PC-3 (cell line): ENCODE measurements at regions not wholly inside any gene's neighbourhood (a gene's known extent, or its start where the extent isn't known, plus 50 kb on each side); places are given as distances from the start of the nearest gene placed in this dataset.
A peak's percentile ranks its signal among the peaks of the same experiment; 100 is the strongest.
"Not testable (repeated sequence)": the region's sequence is repeated elsewhere in the genome, so short reads cannot be mapped to it uniquely, and the experiment has no call there.

ENCODE experiments used
- ATAC-seq: fragments of 200-7000 bp; cut with Tn5 transposase; 2 replicates; pipeline ENCODE4 v1.9.1; 2020; ENCODE audit warnings: mild to moderate bottlenecking, moderate library complexity
- BruUV-seq: library from RNA; stranded (reverse); fragments of 400-500 nt; replicated peaks from 2 replicates; lab custom pipeline; 2021; lab: Mats Ljungman, UMichigan
- CTCF ChIA-PET: fragments of 300-600 bp; sonication (Branson Sonifier 250); formaldehyde crosslinking; loops from one replicate; lab custom pipeline; 2022; ENCODE audit warnings: antibody characterized with exemption; lab: Charles Lee
- POLR2A ChIA-PET: fragments of 300-600 bp; sonication (Branson Sonifier 250); formaldehyde crosslinking; loops from one replicate; lab custom pipeline; 2022; ENCODE audit warnings: antibody characterized with exemption; ENCODE audit not compliant: unreplicated experiment; lab: Charles Lee
- DNase-seq: peaks from one replicate; pipeline ENCODE4 v3.0.0-alpha.2; 2015
- H2AFZ ChIP-seq: fragments of 300-600 bp; sonication (generic); 2 replicates; pipeline ENCODE4 v1.6.0; 2016; ENCODE audit warnings: antibody characterized with exemption, low read length
- H3F3A ChIP-seq: fragments of 300-600 bp; sonication (generic); one replicate; pipeline ENCODE4 v1.6.0; 2017; ENCODE audit warnings: antibody characterized with exemption, low read length, control low read depth, mild to moderate bottlenecking; ENCODE audit not compliant: unreplicated experiment
- H3K27ac ChIP-seq: fragments of 300-600 bp; sonication (generic); 2 replicates; pipeline ENCODE4 v1.5.1; 2016; ENCODE audit warnings: mild to moderate bottlenecking, low read length
- H3K27me3 ChIP-seq: fragments of 300-600 bp; sonication (generic); 2 replicates; pipeline ENCODE4 v1.6.1; 2016; ENCODE audit warnings: low read length, mixed read lengths
- H3K36me3 ChIP-seq: fragments of 300-600 bp; sonication (generic); 2 replicates; pipeline ENCODE4 v1.6.1; 2016; ENCODE audit warnings: low read depth, mixed run types, low read length, mixed read lengths
- H3K4me1 ChIP-seq: fragments of 300-600 bp; sonication (generic); 2 replicates; pipeline ENCODE4 v1.5.1; 2016; ENCODE audit warnings: low read length; ENCODE audit not compliant: insufficient read depth
- H3K4me2 ChIP-seq: fragments of 300-600 bp; sonication (generic); 2 replicates; pipeline ENCODE4 v1.6.0; 2016; ENCODE audit warnings: low read length
- H3K4me3 ChIP-seq: fragments of 300-600 bp; sonication (generic); 2 replicates; pipeline ENCODE4 v1.5.1; 2016; ENCODE audit warnings: mild to moderate bottlenecking, low read length, mixed read lengths
- H3K79me2 ChIP-seq: fragments of 300-600 bp; sonication (generic); 2 replicates; pipeline ENCODE4 v1.6.1; 2017; ENCODE audit warnings: low read length, mixed read lengths
- H3K9ac ChIP-seq: fragments of 300-600 bp; sonication (generic); 2 replicates; pipeline ENCODE4 v1.6.0; 2016; ENCODE audit warnings: mild to moderate bottlenecking, low read length
- H3K9me2 ChIP-seq: fragments of 300-600 bp; sonication (generic); replicated peaks from 2 replicates; pipeline ENCODE4 v1.6.1; 2016; ENCODE audit warnings: mixed run types, low read length, mixed read lengths
- H3K9me3 ChIP-seq: fragments of 300-600 bp; sonication (generic); 2 replicates; pipeline ENCODE4 v1.6.1; 2016; ENCODE audit warnings: low read length, mixed read lengths
- H4K20me1 ChIP-seq: fragments of 300-600 bp; sonication (generic); 2 replicates; pipeline ENCODE4 v1.6.1; 2016; ENCODE audit warnings: low read length, mixed read lengths
- EZH2 ChIP-seq: fragments of 300-600 bp; sonication (generic); IDR thresholded peaks from one replicate; pipeline ENCODE4 v1.6.1; 2017; ENCODE audit warnings: antibody characterized with exemption, mild to moderate bottlenecking, low read length; ENCODE audit not compliant: unreplicated experiment
- EZH2phosphoT487 ChIP-seq: fragments of 300-600 bp; sonication (generic); IDR thresholded peaks from 2 replicates; pipeline ENCODE4 v1.6.1; 2018; ENCODE audit warnings: mild to moderate bottlenecking, antibody characterized with exemption, low read length, borderline replicate concordance
- intact Hi-C: fragments of 100-400 bp; cut with micrococcal nuclease; formaldehyde crosslinking; loops from 2 replicates; pipeline ENCODE4 v1.9.0; 2023
- TF ChIP-seq, protein P1 (sequence below): fragments of 300-600 bp; sonication (generic); conservative IDR thresholded peaks from 2 replicates; pipeline ENCODE4 v1.5.1; 2017; ENCODE audit warnings: antibody characterized with exemption, low read depth, mild to moderate bottlenecking, low read length

DNA sequence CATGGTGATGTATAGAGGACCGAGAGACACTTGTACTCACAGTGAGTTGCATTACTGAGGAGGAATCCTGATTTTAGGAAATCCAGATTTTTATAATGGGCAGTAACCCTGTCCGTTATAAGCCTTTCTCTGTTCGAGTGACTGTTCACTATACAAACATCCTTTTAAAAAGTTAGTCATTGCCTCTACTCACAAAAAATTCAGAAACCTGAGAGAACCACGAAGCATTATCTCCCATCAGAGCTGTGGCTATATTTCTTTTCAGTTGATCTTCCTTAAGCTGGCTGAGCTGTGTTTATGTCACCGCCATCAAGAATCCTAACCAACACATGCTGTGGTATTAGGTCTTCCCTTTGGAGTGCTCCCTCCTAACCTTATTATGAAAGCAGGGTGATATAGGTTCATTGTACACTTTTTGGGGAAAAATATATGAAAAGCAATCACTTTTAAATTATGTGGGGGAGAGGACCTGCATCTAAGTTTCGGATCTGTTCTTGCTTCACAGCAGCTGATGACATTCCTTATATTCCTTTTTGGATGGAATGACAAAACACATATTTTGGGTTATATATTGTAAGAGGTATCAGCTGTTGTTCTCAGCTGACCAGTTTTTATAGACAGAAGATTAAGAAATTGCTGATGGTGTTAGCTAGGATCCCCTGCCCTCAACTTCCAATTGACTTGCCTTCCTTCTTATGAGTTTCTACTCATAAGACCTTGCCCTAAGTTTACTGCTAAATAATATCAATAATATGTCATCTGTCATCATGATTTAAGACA lies 465.9 kb upstream of the RASGRP1 start:
- Histone ChIP-seq H3K4me1 (peaks cover 16% of the 10 kb centered on the region), H3K9me2 (no peaks in the 10 kb centered on the region), H3K4me2 (peak overlapping the region; percentile 17; the same call in 1 of the 2 replicates), H3K27me3 (no peaks in the 10 kb centered on the region), H3K9ac (no peak overlapping the region), H3K4me3 (no peak overlapping the region), H3K9me3 (no peaks in the 10 kb centered on the region), H4K20me1 (no peaks in the 10 kb centered on the region), H3K27ac (no peak overlapping the region), H3F3A (no peaks in the 10 kb centered on the region), H3K36me3 (no peaks in the 10 kb centered on the region), H2AFZ (no peak overlapping the region), H3K79me2 (no peaks in the 10 kb centered on the region)
- CTCF ChIA-PET: no interaction called here
- no TSS peak for BruUV-seq
- TF ChIP-seq EZH2: no peak
- TF ChIP-seq, protein P1, sequence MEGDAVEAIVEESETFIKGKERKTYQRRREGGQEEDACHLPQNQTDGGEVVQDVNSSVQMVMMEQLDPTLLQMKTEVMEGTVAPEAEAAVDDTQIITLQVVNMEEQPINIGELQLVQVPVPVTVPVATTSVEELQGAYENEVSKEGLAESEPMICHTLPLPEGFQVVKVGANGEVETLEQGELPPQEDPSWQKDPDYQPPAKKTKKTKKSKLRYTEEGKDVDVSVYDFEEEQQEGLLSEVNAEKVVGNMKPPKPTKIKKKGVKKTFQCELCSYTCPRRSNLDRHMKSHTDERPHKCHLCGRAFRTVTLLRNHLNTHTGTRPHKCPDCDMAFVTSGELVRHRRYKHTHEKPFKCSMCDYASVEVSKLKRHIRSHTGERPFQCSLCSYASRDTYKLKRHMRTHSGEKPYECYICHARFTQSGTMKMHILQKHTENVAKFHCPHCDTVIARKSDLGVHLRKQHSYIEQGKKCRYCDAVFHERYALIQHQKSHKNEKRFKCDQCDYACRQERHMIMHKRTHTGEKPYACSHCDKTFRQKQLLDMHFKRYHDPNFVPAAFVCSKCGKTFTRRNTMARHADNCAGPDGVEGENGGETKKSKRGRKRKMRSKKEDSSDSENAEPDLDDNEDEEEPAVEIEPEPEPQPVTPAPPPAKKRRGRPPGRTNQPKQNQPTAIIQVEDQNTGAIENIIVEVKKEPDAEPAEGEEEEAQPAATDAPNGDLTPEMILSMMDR: no peak
- TF ChIP-seq EZH2phosphoT487: no peak
- ATAC-seq (peak; percentile 80), DNase-seq (peak; percentile 59)
- POLR2A ChIA-PET: interaction anchor here (0.6 to 0.7 kb wide), 2 partner anchors 45 to 322 kb away, joined by 3 to 5 read pairs; no protein-coding TSS in a partner anchor
- intact Hi-C loops: loop anchor here (2.0 kb wide), 1 partner anchor 34 kb away; no protein-coding TSS in a partner anchor

DNA sequence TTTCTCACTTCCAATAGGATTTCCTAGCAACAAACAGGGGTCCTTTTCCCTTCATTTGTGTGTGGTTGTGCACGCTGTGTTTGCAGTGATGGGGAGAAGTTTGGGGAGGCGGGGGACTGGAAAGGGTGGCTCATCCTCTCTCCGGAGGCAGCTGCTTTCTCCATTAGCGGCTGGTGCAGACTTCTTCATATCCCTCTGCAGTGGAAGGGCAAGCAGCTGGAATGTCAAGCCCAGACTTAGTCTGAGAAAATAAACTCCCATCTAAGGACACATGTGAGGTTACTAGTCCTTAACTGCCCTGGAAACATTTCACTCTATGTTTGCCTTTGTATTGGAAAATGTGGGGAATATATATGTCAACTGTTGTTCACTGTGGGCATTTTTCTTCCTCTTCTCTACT lies 467.0 kb upstream of the RASGRP1 start:
- no peaks in the 10 kb centered on the region for H3K9me2 ChIP-seq
- BruUV-seq: no TSS peak
- ATAC-seq (no peak), DNase-seq (no peak)
- H2AFZ ChIP-seq: no peak overlapping the region
- H3K27me3 ChIP-seq: no peaks in the 10 kb centered on the region
- CTCF ChIA-PET: no interaction called here
- H3K4me3 ChIP-seq: no peak overlapping the region
- intact Hi-C loops: loop anchor here (2.0 kb wide), 1 partner anchor 35 kb away; no protein-coding TSS in a partner anchor
- no peak overlapping the region for H3K9ac ChIP-seq
- H3K4me1 ChIP-seq: peaks cover 16% of the 10 kb centered on the region
- POLR2A ChIA-PET: no interaction called here
- H3K27ac ChIP-seq: no peak overlapping the region
- H4K20me1 ChIP-seq: no peaks in the 10 kb centered on the region
- TF ChIP-seq EZH2phosphoT487: no peak
- no peaks in the 10 kb centered on the region for H3K36me3 ChIP-seq
- H3K79me2 ChIP-seq: no peaks in the 10 kb centered on the region
- no peak overlapping the region for H3K4me2 ChIP-seq
- no peaks in the 10 kb centered on the region for H3K9me3 ChIP-seq
- no peaks in the 10 kb centered on the region for H3F3A ChIP-seq

DNA sequence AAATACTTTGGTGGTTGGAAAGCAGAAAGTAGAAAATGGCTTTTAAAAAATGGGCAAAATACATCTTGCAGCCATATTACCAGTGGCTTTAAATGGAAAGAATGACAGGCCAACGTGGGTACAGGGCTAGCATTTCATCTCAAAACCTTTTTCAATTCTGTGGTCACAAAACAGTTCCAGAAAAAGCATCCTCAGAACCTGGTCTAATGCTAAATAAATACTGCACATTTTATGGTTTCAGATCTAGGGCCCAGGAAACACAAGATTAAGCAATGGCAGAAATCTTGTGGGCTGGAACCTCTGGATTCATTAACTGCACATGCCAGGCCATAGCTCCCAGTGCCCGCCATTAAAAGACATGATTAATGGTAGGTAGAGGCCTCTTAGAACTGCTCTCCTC lies 470.2 kb upstream of the RASGRP1 start:
- no peak for DNase-seq
- Histone ChIP-seq H3K4me2 (no peak overlapping the region), H3F3A (no peaks in the 10 kb centered on the region), H3K27ac (no peak overlapping the region), H3K79me2 (no peaks in the 10 kb centered on the region), H2AFZ (no peak overlapping the region), H4K20me1 (no peaks in the 10 kb centered on the region), H3K9me3 (no peaks in the 10 kb centered on the region), H3K36me3 (no peaks in the 10 kb centered on the region), H3K9ac (no peak overlapping the region), H3K4me1 (peaks cover 11% of the 10 kb centered on the region; the same call in 1 of the 2 replicates), H3K4me3 (no peak overlapping the region), H3K27me3 (no peaks in the 10 kb centered on the region), H3K9me2 (no peaks in the 10 kb centered on the region)
- ChIA-PET CTCF (no interaction called here), POLR2A (no interaction called here)
- no peak for TF ChIP-seq EZH2phosphoT487
- TF ChIP-seq EZH2: no peak
- TF ChIP-seq, protein P1: no peak
- intact Hi-C loops: no loop called here
- no peak for ATAC-seq
- BruUV-seq: no TSS peak

DNA sequence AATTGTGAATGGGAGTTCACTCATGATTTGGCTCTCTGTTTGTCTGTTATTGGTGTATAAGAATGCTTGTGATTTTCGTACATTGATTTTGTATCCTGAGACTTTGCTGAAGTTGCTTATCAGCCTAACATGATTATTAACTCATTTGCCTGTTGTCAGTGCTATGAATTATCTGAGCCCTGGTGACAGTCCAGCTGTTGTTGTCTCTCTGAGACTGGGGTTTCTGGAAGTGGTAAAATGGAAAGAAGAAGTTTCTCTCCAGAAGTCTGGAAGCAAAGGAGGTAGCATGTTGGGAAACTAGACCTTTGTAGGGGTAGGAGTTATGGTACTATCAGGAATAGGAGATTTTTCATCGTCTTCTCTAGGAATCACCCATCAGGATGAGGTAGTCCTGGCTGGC lies 473.0 kb upstream of the RASGRP1 start:
- not testable (repeated sequence) for BruUV-seq

More for the DNA sequence above, 473.0 kb upstream of the RASGRP1 start:
- DNase-seq, H3K9ac ChIP-seq, ATAC-seq, H3K4me1 ChIP-seq, H3K27me3 ChIP-seq, H2AFZ ChIP-seq, H3K4me2 ChIP-seq, H3K79me2 ChIP-seq, H3K9me2 ChIP-seq, H3K9me3 ChIP-seq, intact Hi-C loops, CTCF ChIA-PET, H3K27ac ChIP-seq, H3K36me3 ChIP-seq, H3F3A ChIP-seq, POLR2A ChIA-PET, H3K4me3 ChIP-seq, H4K20me1 ChIP-seq: not testable (repeated sequence)
